ENCODE measurements at regions not wholly inside any gene's neighbourhood (a gene's known extent, or its start where the extent isn't known, plus 50 kb on each side); places are given as distances from the start of the nearest gene placed in this dataset.

DNA sequence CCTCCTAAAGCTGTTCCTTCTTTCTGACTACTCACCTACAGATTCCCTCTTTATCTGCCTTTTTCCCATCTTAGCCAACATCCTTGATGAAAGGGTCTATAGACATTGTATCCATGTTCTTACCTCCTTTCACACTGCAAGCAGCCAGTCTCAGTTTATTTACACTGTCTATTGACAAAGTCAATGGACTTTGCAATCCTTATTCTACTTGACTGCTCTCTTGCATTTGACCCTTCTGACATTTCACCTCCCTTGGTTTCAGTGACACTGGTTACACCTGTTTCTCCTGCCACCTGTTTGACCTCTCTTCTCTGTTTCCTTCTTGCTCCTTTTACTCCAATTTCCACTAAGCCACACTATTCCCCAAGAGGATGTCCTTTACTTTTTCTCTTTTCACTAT is 224.0 kb upstream of the SNX7 start:
- H3K9ac ChIP-seq (ENCODE audit: low read length in 5 of 5) = no peak overlapping the region
- no peak overlapping the region for H3K27ac ChIP-seq (ENCODE audit: low read depth, low read length)
- H3K4me1 ChIP-seq (ENCODE audit: control insufficient read depth in 5 of 5, insufficient read depth in 5 of 5, low read length in 5 of 5) = no peaks in the 10 kb centered on the region
- no peaks in the 10 kb centered on the region for H3K27me3 ChIP-seq (ENCODE audit: control insufficient read depth in 5 of 5, insufficient read depth in 4 of 5, low read length in 5 of 5)
- H3K9me3 ChIP-seq (ENCODE audit: control insufficient read depth in 5 of 5, low read length in 5 of 5) = no peaks in the 10 kb centered on the region
- H3K36me3 ChIP-seq (ENCODE audit: control insufficient read depth in 5 of 5, insufficient read depth in 5 of 5, low read length in 5 of 5) = no peaks in the 10 kb centered on the region
- no peak overlapping the region for H3K4me3 ChIP-seq (ENCODE audit: low read depth in 1 of 5, low read length in 5 of 5)

DNA sequence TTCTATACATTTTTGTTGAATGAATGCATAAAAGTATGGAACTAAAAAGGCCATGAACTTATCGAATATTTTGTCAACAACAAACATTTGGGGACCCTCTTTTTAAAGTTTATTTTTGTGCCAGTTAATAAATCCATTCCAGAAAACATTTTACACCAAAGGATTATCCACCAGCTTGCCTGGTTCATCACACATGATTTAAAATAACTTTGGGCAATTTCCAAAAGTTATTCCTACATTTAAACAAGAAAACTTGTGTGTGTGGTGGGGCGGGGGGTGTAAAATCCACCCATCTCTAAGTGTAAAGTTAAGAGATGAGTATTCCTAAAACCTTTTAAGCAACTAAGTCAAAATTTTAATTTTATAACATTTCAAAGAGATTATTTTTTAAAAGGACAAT is 224.5 kb upstream of the SNX7 start:
- no peaks in the 10 kb centered on the region for H3K4me1 ChIP-seq (ENCODE audit: control insufficient read depth in 5 of 5, insufficient read depth in 5 of 5, low read length in 5 of 5)
- no peak overlapping the region for H3K9ac ChIP-seq (ENCODE audit: low read length in 5 of 5)
- no peaks in the 10 kb centered on the region for H3K9me3 ChIP-seq (ENCODE audit: control insufficient read depth in 5 of 5, low read length in 5 of 5)
- no peak overlapping the region for H3K27ac ChIP-seq (ENCODE audit: low read depth, low read length)
- H3K36me3 ChIP-seq (ENCODE audit: control insufficient read depth in 5 of 5, insufficient read depth in 5 of 5, low read length in 5 of 5) = no peaks in the 10 kb centered on the region
- no peak overlapping the region for H3K4me3 ChIP-seq (ENCODE audit: low read depth in 1 of 5, low read length in 5 of 5)
- no peaks in the 10 kb centered on the region for H3K27me3 ChIP-seq (ENCODE audit: control insufficient read depth in 5 of 5, insufficient read depth in 4 of 5, low read length in 5 of 5)

DNA sequence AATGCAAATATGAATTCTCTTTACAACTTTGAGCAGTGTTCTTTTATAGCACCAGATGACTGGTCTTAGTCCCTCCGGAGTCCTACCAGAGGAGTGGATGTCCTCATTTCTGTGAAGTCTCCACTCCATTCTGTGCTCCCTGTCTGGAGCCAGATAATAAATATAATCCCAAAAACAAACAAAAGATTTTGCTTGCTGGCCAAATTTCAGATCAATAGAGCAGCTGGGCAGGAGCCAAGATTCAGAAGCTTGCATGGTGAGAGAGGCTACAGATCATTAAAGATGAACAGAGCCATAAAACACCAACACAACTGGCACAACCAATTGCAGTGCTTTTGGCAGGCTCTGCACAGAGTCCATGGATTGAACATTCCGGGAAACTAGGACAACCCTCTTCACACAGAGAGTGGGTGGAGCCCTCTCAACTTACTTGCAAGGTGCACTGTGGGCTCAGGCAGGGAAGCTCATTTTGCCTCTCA is 231.5 kb upstream of the SNX7 start:
- no peak overlapping the region for H3K9ac ChIP-seq (ENCODE audit: low read length in 5 of 5)
- H3K4me3 ChIP-seq (ENCODE audit: low read depth in 1 of 5, low read length in 5 of 5) = no peak overlapping the region
- no peaks in the 10 kb centered on the region for H3K9me3 ChIP-seq (ENCODE audit: control insufficient read depth in 5 of 5, low read length in 5 of 5)
- H3K36me3 ChIP-seq (ENCODE audit: control insufficient read depth in 5 of 5, insufficient read depth in 5 of 5, low read length in 5 of 5) = no peaks in the 10 kb centered on the region
- H3K27ac ChIP-seq (ENCODE audit: low read depth, low read length) = no peak overlapping the region
- H3K4me1 ChIP-seq (ENCODE audit: control insufficient read depth in 5 of 5, insufficient read depth in 5 of 5, low read length in 5 of 5) = no peaks in the 10 kb centered on the region
- no peaks in the 10 kb centered on the region for H3K27me3 ChIP-seq (ENCODE audit: control insufficient read depth in 5 of 5, insufficient read depth in 4 of 5, low read length in 5 of 5)

DNA sequence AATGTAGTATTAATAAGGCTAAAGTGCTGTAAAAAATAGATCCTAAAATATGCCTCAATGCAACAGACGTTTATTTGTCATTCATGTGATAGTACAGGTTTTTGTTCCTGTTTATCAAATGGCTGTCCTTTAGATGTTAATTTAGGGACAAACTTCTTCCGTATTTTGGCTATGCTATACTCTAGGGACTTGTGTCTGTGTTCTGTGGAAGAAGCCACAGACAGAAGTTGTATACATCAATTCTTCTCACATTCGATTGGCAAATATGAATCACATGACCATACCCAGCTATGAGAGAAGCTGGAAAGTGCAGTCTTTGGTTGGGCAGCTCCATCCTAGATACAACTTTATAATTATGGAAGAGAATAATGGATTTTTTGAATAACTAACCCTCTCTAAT is 232.7 kb upstream of the SNX7 start:
- Histone ChIP-seq H3K9me3 (ENCODE audit: control insufficient read depth in 5 of 5, low read length in 5 of 5) (no peaks in the 10 kb centered on the region), H3K4me1 (ENCODE audit: control insufficient read depth in 5 of 5, insufficient read depth in 5 of 5, low read length in 5 of 5) (no peaks in the 10 kb centered on the region), H3K9ac (ENCODE audit: low read length in 5 of 5) (no peak overlapping the region), H3K27me3 (ENCODE audit: control insufficient read depth in 5 of 5, insufficient read depth in 4 of 5, low read length in 5 of 5) (no peaks in the 10 kb centered on the region), H3K4me3 (ENCODE audit: low read depth in 1 of 5, low read length in 5 of 5) (no peak overlapping the region), H3K27ac (ENCODE audit: low read depth, low read length) (no peak overlapping the region), H3K36me3 (ENCODE audit: control insufficient read depth in 5 of 5, insufficient read depth in 5 of 5, low read length in 5 of 5) (no peaks in the 10 kb centered on the region)

DNA sequence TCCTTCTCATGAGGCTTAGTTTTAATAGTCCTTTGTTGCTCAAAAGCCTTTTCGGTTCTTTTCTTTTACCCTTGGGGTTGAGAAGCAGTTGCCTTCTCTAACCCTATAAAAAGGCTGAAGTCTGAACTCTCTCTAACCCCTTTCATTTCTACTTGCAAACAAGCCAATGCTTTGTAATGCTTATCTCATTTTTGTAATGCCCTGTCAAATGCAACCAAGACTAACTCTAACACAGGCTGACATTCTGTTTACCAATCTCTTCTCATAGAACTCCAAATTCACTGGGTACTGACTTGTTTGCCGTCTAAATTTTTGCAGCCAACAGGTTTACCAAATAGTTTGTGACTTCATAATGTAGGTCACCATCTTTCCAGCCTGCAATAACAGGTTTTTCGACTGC is 233.9 kb upstream of the SNX7 start:
- Histone ChIP-seq H3K27me3 (ENCODE audit: control insufficient read depth in 5 of 5, insufficient read depth in 4 of 5, low read length in 5 of 5) (no peaks in the 10 kb centered on the region), H3K9me3 (ENCODE audit: control insufficient read depth in 5 of 5, low read length in 5 of 5) (no peaks in the 10 kb centered on the region), H3K4me3 (ENCODE audit: low read depth in 1 of 5, low read length in 5 of 5) (no peak overlapping the region), H3K27ac (ENCODE audit: low read depth, low read length) (no peak overlapping the region), H3K36me3 (ENCODE audit: control insufficient read depth in 5 of 5, insufficient read depth in 5 of 5, low read length in 5 of 5) (no peaks in the 10 kb centered on the region), H3K4me1 (ENCODE audit: control insufficient read depth in 5 of 5, insufficient read depth in 5 of 5, low read length in 5 of 5) (no peaks in the 10 kb centered on the region), H3K9ac (ENCODE audit: low read length in 5 of 5) (no peak overlapping the region)

DNA sequence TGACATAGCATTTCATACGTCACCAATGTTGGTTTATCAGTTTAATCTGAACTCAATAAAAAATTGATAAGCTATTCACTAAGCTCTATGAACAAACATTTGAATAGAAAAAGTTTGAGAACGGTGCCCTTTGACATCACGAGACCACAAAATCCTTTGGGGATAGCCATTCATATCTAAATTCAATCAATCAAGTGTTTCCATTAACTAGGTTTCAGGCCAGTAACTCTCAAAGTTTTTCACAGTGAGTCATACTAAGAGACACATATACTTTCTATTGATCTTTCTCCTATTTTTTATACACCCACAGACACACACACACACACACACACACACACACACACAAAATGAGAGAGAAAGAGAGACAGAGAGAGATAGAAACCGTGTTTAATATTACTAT is 235.4 kb upstream of the SNX7 start:
- no peak overlapping the region for H3K27ac ChIP-seq (ENCODE audit: low read depth, low read length)
- no peaks in the 10 kb centered on the region for H3K36me3 ChIP-seq (ENCODE audit: control insufficient read depth in 5 of 5, insufficient read depth in 5 of 5, low read length in 5 of 5)
- H3K27me3 ChIP-seq (ENCODE audit: control insufficient read depth in 5 of 5, insufficient read depth in 4 of 5, low read length in 5 of 5) = no peaks in the 10 kb centered on the region
- no peaks in the 10 kb centered on the region for H3K4me1 ChIP-seq (ENCODE audit: control insufficient read depth in 5 of 5, insufficient read depth in 5 of 5, low read length in 5 of 5)
- no peak overlapping the region for H3K4me3 ChIP-seq (ENCODE audit: low read depth in 1 of 5, low read length in 5 of 5)
- no peaks in the 10 kb centered on the region for H3K9me3 ChIP-seq (ENCODE audit: control insufficient read depth in 5 of 5, low read length in 5 of 5)
- H3K9ac ChIP-seq (ENCODE audit: low read length in 5 of 5) = no peak overlapping the region

DNA sequence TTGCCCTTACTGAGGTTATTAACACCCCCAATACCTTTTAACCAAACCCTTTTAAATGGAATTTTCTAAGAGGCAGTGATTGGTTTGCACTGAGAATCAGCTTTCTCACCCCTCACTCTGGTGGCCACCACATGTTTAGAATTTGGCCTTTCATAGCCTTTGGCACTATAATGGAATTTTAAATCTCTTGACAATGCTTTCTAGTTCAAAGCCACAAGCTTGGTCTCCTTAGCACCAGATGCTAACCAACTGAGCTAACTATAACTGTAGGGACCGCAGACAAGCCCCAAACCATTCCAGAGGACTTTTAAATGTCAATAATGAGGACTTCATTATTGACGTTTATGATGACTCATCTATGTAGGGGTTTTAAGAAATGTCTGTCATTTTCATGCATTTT is 238.7 kb upstream of the SNX7 start:
- Histone ChIP-seq H3K4me1 (ENCODE audit: control insufficient read depth in 5 of 5, insufficient read depth in 5 of 5, low read length in 5 of 5) (no peaks in the 10 kb centered on the region), H3K4me3 (ENCODE audit: low read depth in 1 of 5, low read length in 5 of 5) (no peak overlapping the region), H3K27me3 (ENCODE audit: control insufficient read depth in 5 of 5, insufficient read depth in 4 of 5, low read length in 5 of 5) (no peaks in the 10 kb centered on the region), H3K9me3 (ENCODE audit: control insufficient read depth in 5 of 5, low read length in 5 of 5) (no peaks in the 10 kb centered on the region), H3K36me3 (ENCODE audit: control insufficient read depth in 5 of 5, insufficient read depth in 5 of 5, low read length in 5 of 5) (no peaks in the 10 kb centered on the region), H3K27ac (ENCODE audit: low read depth, low read length) (no peak overlapping the region), H3K9ac (ENCODE audit: low read length in 5 of 5) (no peak overlapping the region)

DNA sequence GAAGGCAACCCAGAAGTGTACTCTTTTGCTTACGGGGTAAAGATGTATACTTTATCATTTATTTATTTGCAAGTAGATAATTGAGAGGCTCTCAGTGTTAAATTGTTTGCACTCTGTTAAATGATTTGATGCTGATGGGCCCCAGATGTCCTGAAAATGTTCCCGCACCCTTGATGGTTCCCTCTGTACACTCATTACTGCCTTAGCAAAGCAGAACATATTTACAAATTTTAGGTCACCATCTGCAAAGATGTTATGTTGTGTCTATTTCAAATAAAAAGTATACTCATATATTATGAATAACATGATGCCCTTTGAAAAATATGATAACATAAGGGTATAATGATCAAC is 240.5 kb upstream of the SNX7 start:
- no peaks in the 10 kb centered on the region for H3K27me3 ChIP-seq (ENCODE audit: control insufficient read depth in 5 of 5, insufficient read depth in 4 of 5, low read length in 5 of 5)
- no peak overlapping the region for H3K4me3 ChIP-seq (ENCODE audit: low read depth in 1 of 5, low read length in 5 of 5)
- H3K27ac ChIP-seq (ENCODE audit: low read depth, low read length) = no peak overlapping the region
- no peaks in the 10 kb centered on the region for H3K36me3 ChIP-seq (ENCODE audit: control insufficient read depth in 5 of 5, insufficient read depth in 5 of 5, low read length in 5 of 5)
- no peaks in the 10 kb centered on the region for H3K9me3 ChIP-seq (ENCODE audit: control insufficient read depth in 5 of 5, low read length in 5 of 5)
- no peak overlapping the region for H3K9ac ChIP-seq (ENCODE audit: low read length in 5 of 5)
- H3K4me1 ChIP-seq (ENCODE audit: control insufficient read depth in 5 of 5, insufficient read depth in 5 of 5, low read length in 5 of 5) = no peaks in the 10 kb centered on the region

DNA sequence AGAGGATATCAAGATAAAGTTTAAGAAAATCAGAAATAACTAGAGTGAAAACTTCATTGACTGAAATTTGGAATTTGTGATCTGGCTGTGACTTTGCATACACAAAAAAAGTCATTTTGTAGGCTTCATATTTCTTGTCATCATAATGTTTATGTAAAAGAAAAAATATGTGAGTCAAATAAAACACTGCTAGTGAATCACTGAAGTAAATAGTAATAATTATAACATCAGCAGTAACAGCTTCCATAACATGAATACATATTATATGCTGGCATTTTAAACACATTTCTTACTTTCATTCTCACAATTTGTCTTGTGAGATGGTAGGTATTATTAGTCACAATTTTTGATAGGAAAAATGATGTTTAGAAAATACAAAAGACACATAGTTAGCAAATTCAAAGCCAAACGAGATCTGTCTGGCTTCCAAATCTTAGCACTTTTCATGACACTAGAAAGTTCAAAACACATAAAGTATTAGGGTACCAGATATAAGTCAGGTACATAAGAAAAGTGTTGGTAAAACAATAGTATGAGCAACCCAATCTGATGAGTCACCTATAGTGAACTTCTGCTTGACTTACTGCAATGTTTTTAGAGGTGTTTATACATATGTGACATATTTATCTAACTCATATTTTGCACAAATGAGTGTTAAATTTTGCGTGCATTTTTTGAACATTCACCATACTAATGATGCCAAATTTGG is 241.0 kb upstream of the SNX7 start:
- Histone ChIP-seq H3K4me3 (ENCODE audit: low read depth in 1 of 5, low read length in 5 of 5) (no peak overlapping the region), H3K9me3 (ENCODE audit: control insufficient read depth in 5 of 5, low read length in 5 of 5) (no peaks in the 10 kb centered on the region), H3K27me3 (ENCODE audit: control insufficient read depth in 5 of 5, insufficient read depth in 4 of 5, low read length in 5 of 5) (no peaks in the 10 kb centered on the region), H3K36me3 (ENCODE audit: control insufficient read depth in 5 of 5, insufficient read depth in 5 of 5, low read length in 5 of 5) (no peaks in the 10 kb centered on the region), H3K9ac (ENCODE audit: low read length in 5 of 5) (no peak overlapping the region), H3K4me1 (ENCODE audit: control insufficient read depth in 5 of 5, insufficient read depth in 5 of 5, low read length in 5 of 5) (no peaks in the 10 kb centered on the region), H3K27ac (ENCODE audit: low read depth, low read length) (no peak overlapping the region)

DNA sequence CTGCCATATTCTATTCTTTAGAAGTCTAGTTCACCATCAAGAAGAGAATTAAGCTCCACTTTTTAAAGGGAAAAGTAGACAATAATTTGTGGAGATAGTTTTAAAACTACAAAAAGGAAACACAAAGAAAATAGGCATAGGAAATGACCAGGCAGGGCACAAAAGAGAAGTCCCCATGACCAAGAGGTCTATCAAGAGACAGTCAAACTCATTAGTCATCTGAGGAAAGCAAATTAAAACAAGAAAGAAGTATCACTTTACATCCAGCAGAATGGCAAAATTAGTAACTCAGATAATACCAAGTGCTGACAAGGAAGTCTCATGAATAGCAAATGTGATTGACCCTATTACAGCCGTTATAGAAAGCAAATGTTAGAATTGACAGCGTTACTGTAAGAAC is 243.7 kb upstream of the SNX7 start:
- Histone ChIP-seq H3K9me3 (ENCODE audit: control insufficient read depth in 5 of 5, low read length in 5 of 5) (peaks cover 0 to 5% (median 0%) of the 10 kb centered on the region in 5 donors), H3K27ac (ENCODE audit: low read depth, low read length) (no peak overlapping the region), H3K36me3 (ENCODE audit: control insufficient read depth in 5 of 5, insufficient read depth in 5 of 5, low read length in 5 of 5) (no peaks in the 10 kb centered on the region), H3K9ac (ENCODE audit: low read length in 5 of 5) (no peak overlapping the region), H3K27me3 (ENCODE audit: control insufficient read depth in 5 of 5, insufficient read depth in 4 of 5, low read length in 5 of 5) (no peaks in the 10 kb centered on the region), H3K4me3 (ENCODE audit: low read depth in 1 of 5, low read length in 5 of 5) (no peak overlapping the region), H3K4me1 (ENCODE audit: control insufficient read depth in 5 of 5, insufficient read depth in 5 of 5, low read length in 5 of 5) (no peaks in the 10 kb centered on the region)

DNA sequence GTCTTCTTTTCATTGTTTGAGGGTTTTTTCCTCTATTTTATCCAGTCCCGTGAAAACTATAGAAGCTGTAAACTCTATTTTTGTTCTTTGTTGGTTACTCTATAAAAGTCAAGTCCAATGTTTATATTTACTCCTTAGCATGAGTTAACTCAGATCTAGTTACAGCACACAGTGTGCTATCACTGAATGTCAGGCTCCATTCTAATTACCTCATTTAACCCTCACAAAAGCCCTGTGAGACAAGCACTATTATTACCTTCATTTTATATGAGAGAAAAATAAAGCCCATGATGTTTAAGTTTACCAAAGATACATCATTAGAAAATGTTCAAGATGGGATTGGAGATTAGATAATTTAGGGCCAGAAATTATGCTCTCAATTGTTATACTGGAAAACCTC is 251.4 kb upstream of the SNX7 start:
- Histone ChIP-seq H3K27ac (ENCODE audit: low read depth, low read length) (no peak overlapping the region), H3K27me3 (ENCODE audit: control insufficient read depth in 5 of 5, insufficient read depth in 4 of 5, low read length in 5 of 5) (no peaks in the 10 kb centered on the region), H3K4me1 (ENCODE audit: control insufficient read depth in 5 of 5, insufficient read depth in 5 of 5, low read length in 5 of 5) (no peaks in the 10 kb centered on the region), H3K9me3 (ENCODE audit: control insufficient read depth in 5 of 5, low read length in 5 of 5) (peaks cover 0 to 8% (median 4%) of the 10 kb centered on the region in 5 donors), H3K36me3 (ENCODE audit: control insufficient read depth in 5 of 5, insufficient read depth in 5 of 5, low read length in 5 of 5) (no peaks in the 10 kb centered on the region), H3K4me3 (ENCODE audit: low read depth in 1 of 5, low read length in 5 of 5) (no peak overlapping the region), H3K9ac (ENCODE audit: low read length in 5 of 5) (no peak overlapping the region)
